Right lobe of liver (tissue), 4 donors: ENCODE measurements at regions not wholly inside any gene's neighbourhood (a gene's known extent, or its start where the extent isn't known, plus 50 kb on each side); places are given as distances from the start of the nearest gene placed in this dataset.

ENCODE experiments used
- POLR2A ChIP-seq: fragments of 450-650 bp; IDR thresholded peaks from one replicate; pipeline ENCODE4 v1.6.1; 2017; ENCODE audit warnings: antibody characterized with exemption, mild to moderate bottlenecking
- TF ChIP-seq, protein P1 (sequence below), 4 donors: fragments of 200-600 bp in 3 of 4; fragments of 450-650 bp in 1 of 4; IDR thresholded peaks; one replicate each; pipeline versions ENCODE4 v1.5.1 to v1.8.0; 2016 to 2022; ENCODE audit warnings: antibody characterized with exemption in 4 of 4, mild to moderate bottlenecking in 2 of 4
- donor health status: DM: no; HTN: no; CAD: no.
- donor health status: DM: no; HTN: no; CAD: no.
- donor health status: DM: no; HTN: yes; CAD: no.

DNA sequence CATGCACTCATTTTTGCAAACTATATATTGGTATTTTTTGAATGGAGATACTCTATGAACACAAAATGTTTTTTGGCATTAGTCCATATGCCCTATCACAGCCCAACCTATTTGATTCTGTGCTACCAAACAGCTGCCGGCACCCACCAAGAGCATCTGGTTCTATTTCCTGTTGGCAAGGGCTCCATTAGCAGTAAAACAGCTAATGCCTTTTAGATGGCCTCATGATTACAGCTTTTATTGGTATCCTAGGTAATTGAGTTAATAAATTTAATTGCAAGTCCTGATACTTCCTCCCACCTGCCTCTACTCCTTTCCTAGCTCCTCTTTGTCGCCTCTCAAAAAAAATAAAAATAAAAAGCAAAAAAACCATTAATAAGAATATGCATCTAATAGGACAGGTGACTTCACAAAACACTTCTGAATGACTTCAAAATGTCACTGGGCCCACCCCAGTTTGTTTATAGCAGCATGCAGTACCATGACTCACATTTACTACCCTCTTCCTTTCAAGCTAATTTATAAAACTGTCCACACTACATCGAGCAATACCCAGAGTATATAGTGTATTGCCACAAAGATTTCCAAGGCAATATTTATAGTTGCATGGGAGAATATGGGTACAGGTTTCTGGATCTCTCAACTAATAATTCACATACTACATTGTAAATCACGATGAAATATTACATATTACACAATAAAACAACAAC is 620.4 kb downstream of the SLCO4C1 start:
- TF ChIP-seq, protein P1, sequence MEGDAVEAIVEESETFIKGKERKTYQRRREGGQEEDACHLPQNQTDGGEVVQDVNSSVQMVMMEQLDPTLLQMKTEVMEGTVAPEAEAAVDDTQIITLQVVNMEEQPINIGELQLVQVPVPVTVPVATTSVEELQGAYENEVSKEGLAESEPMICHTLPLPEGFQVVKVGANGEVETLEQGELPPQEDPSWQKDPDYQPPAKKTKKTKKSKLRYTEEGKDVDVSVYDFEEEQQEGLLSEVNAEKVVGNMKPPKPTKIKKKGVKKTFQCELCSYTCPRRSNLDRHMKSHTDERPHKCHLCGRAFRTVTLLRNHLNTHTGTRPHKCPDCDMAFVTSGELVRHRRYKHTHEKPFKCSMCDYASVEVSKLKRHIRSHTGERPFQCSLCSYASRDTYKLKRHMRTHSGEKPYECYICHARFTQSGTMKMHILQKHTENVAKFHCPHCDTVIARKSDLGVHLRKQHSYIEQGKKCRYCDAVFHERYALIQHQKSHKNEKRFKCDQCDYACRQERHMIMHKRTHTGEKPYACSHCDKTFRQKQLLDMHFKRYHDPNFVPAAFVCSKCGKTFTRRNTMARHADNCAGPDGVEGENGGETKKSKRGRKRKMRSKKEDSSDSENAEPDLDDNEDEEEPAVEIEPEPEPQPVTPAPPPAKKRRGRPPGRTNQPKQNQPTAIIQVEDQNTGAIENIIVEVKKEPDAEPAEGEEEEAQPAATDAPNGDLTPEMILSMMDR (IDR thresholded peaks at IDR 0.05): no peak
- no peak for TF ChIP-seq POLR2A
